ENCODE measurements at regions not wholly inside any gene's neighbourhood (a gene's known extent, or its start where the extent isn't known, plus 50 kb on each side); places are given as distances from the start of the nearest gene placed in this dataset.

GRCh38 chr7:25642849-25643248, 414.6 kb upstream of the NPVF start:
- POLR2A ChIA-PET, result no interaction called here
- CTCF ChIA-PET, result no interaction called here
- TF ChIP-seq CTCF (IDR thresholded peaks at IDR 0.05; ENCODE audit: insufficient read depth, low read length, missing control alignments), result no peak
- H3K4me3 ChIP-seq (ENCODE audit: low read depth, low read length), result no peak overlapping the region
- DNase-seq (ENCODE audit: low read depth, low spot score), result no peak

DNA sequence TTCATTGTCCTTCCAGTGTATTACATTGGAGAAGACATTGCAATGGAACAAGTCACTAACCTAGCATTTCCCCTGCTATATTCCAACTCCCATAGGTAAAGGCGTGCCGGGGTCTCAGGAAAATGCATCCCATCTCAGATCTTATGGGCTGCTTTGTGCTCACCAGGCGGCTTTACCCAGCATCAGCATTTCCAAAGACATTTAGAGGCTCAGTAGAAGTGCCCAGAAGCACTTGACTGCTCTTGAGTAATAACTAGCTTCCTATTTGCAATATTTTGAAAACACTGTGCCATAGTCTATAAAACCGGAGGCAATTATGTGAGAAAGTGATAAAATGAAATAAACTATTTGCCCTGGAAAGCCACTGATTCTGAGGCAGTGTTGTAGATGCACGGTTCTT, 415.0 kb upstream of the NPVF start:
- H3K4me3 ChIP-seq (ENCODE audit: low read depth, low read length), result no peak overlapping the region
- TF ChIP-seq CTCF (IDR thresholded peaks at IDR 0.05; ENCODE audit: insufficient read depth, low read length, missing control alignments), result no peak
- POLR2A ChIA-PET, result no interaction called here
- CTCF ChIA-PET, result no interaction called here
- DNase-seq (ENCODE audit: low read depth, low spot score), result no peak

GRCh38 chr7:25643770-25644394, 415.6 kb upstream of the NPVF start:
- no peak for TF ChIP-seq CTCF (IDR thresholded peaks at IDR 0.05; ENCODE audit: insufficient read depth, low read length, missing control alignments)
- ChIA-PET CTCF (no interaction called here), POLR2A (no interaction called here)
- DNase-seq (ENCODE audit: low read depth, low spot score), result no peak
- H3K4me3 ChIP-seq (ENCODE audit: low read depth, low read length), result no peak overlapping the region

- no peak overlapping the region for H3K4me3 ChIP-seq (ENCODE audit: low read depth, low read length)
- POLR2A ChIA-PET, result no interaction called here
- CTCF ChIA-PET, result no interaction called here
- no peak for TF ChIP-seq CTCF (IDR thresholded peaks at IDR 0.05; ENCODE audit: insufficient read depth, low read length, missing control alignments)
- no peak for DNase-seq (ENCODE audit: low read depth, low spot score)
Measured at GRCh38 chr7:25646726-25647413, 418.6 kb upstream of the NPVF start.

DNA sequence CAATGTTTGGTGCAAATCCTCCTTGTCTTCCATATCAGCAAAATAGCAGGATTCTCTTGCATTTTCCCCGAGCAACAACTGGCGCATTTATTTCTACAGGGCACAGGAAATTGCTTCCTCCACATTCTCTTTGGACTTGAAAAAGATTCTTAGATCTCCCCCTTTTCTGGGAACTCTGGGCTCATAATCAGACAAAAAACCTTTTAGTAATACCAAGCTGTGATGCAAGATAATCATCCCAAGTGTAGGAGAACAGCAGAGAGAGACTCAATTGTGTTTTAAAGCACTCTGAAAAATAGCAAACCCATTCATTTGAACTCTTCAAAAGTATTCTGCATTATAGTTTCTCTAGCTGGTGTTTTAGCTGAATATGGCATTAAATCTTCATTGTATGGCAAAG, 419.6 kb upstream of the NPVF start:
- ChIA-PET CTCF (no interaction called here), POLR2A (no interaction called here)
- no peak for DNase-seq (ENCODE audit: low read depth, low spot score)
- no peak for TF ChIP-seq CTCF (IDR thresholded peaks at IDR 0.05; ENCODE audit: insufficient read depth, low read length, missing control alignments)
- H3K4me3 ChIP-seq (ENCODE audit: low read depth, low read length), result no peak overlapping the region

- H3K4me3 ChIP-seq (ENCODE audit: low read depth, low read length), result no peak overlapping the region
- POLR2A ChIA-PET, result no interaction called here
- TF ChIP-seq CTCF (IDR thresholded peaks at IDR 0.05; ENCODE audit: insufficient read depth, low read length, missing control alignments), result no peak
- no peak for DNase-seq (ENCODE audit: low read depth, low spot score)
- CTCF ChIA-PET, result no interaction called here
Measured at GRCh38 chr7:25652366-25652765, 424.1 kb upstream of the NPVF start.

Measured in AG04449 (cell line).